ENCODE measurements at regions not wholly inside any gene's neighbourhood (a gene's known extent, or its start where the extent isn't known, plus 50 kb on each side); places are given as distances from the start of the nearest gene placed in this dataset.

GRCh38 chr2:49416252-49416651 is 261.9 kb upstream of the FSHR start:
- no peak overlapping the region for H3K4me3 ChIP-seq (ENCODE audit: low read depth, low read length, poor library complexity, severe bottlenecking)
- H3K27ac ChIP-seq (ENCODE audit: low read depth, low read length, poor library complexity, severe bottlenecking), result no peak overlapping the region
- no peak for TF ChIP-seq CTCF (IDR thresholded peaks at IDR 0.05; ENCODE audit: low read length)
- TF ChIP-seq EZH2 (IDR thresholded peaks at IDR 0.05; ENCODE audit: borderline replicate concordance, low read length), result no peak
- H3F3A ChIP-seq (ENCODE audit: insufficient read depth, low read length), result no peaks in the 10 kb centered on the region
- H3K4me2 ChIP-seq (ENCODE audit: low read length), result no peak overlapping the region
- H3K36me3 ChIP-seq (ENCODE audit: insufficient read depth, low read length), result no peaks in the 10 kb centered on the region
- H4K20me1 ChIP-seq (ENCODE audit: insufficient read depth, low read length), result no peaks in the 10 kb centered on the region
- H3K4me1 ChIP-seq (ENCODE audit: insufficient read depth, low read length, severe bottlenecking), result no peaks in the 10 kb centered on the region
- no peaks in the 10 kb centered on the region for H3K9me2 ChIP-seq (ENCODE audit: low read depth, low read length)
- H3K27me3 ChIP-seq (ENCODE audit: insufficient read depth, low read length), result no peaks in the 10 kb centered on the region
- H3K9me3 ChIP-seq (ENCODE audit: low read length), result no peaks in the 10 kb centered on the region
- H3K79me2 ChIP-seq (ENCODE audit: insufficient read depth, low read length), result no peaks in the 10 kb centered on the region
- H3K9ac ChIP-seq (ENCODE audit: low read length), result no peak overlapping the region
- H2AFZ ChIP-seq (ENCODE audit: low read length), result no peak overlapping the region

GRCh38 chr2:49404108-49404507 is 249.8 kb upstream of the FSHR start:
- no peak for TF ChIP-seq EZH2 (IDR thresholded peaks at IDR 0.05; ENCODE audit: borderline replicate concordance, low read length)
- TF ChIP-seq CTCF (IDR thresholded peaks at IDR 0.05; ENCODE audit: low read length), result no peak
- Histone ChIP-seq H3K9ac (ENCODE audit: low read length) (no peak overlapping the region), H3K4me1 (ENCODE audit: insufficient read depth, low read length, severe bottlenecking) (no peaks in the 10 kb centered on the region), H4K20me1 (ENCODE audit: insufficient read depth, low read length) (no peaks in the 10 kb centered on the region), H3K79me2 (ENCODE audit: insufficient read depth, low read length) (no peaks in the 10 kb centered on the region), H3K4me2 (ENCODE audit: low read length) (no peak overlapping the region), H3K4me3 (ENCODE audit: low read depth, low read length, poor library complexity, severe bottlenecking) (no peak overlapping the region), H3K27me3 (ENCODE audit: insufficient read depth, low read length) (no peaks in the 10 kb centered on the region), H3K9me3 (ENCODE audit: low read length) (no peaks in the 10 kb centered on the region), H3K27ac (ENCODE audit: low read depth, low read length, poor library complexity, severe bottlenecking) (no peak overlapping the region), H3F3A (ENCODE audit: insufficient read depth, low read length) (no peaks in the 10 kb centered on the region), H2AFZ (ENCODE audit: low read length) (no peak overlapping the region), H3K9me2 (ENCODE audit: low read depth, low read length) (no peaks in the 10 kb centered on the region), H3K36me3 (ENCODE audit: insufficient read depth, low read length) (no peaks in the 10 kb centered on the region)

- no peak overlapping the region for H3K9ac ChIP-seq (ENCODE audit: low read length)
- no peaks in the 10 kb centered on the region for H3K9me2 ChIP-seq (ENCODE audit: low read depth, low read length)
- no peaks in the 10 kb centered on the region for H3K27me3 ChIP-seq (ENCODE audit: insufficient read depth, low read length)
- H4K20me1 ChIP-seq (ENCODE audit: insufficient read depth, low read length), result no peaks in the 10 kb centered on the region
- no peaks in the 10 kb centered on the region for H3K79me2 ChIP-seq (ENCODE audit: insufficient read depth, low read length)
- H3K36me3 ChIP-seq (ENCODE audit: insufficient read depth, low read length), result no peaks in the 10 kb centered on the region
- no peak for TF ChIP-seq EZH2 (IDR thresholded peaks at IDR 0.05; ENCODE audit: borderline replicate concordance, low read length)
- H3K9me3 ChIP-seq (ENCODE audit: low read length), result no peaks in the 10 kb centered on the region
- H3K4me3 ChIP-seq (ENCODE audit: low read depth, low read length, poor library complexity, severe bottlenecking), result no peak overlapping the region
- no peak overlapping the region for H3K27ac ChIP-seq (ENCODE audit: low read depth, low read length, poor library complexity, severe bottlenecking)
- H3F3A ChIP-seq (ENCODE audit: insufficient read depth, low read length), result no peaks in the 10 kb centered on the region
- no peak overlapping the region for H3K4me2 ChIP-seq (ENCODE audit: low read length)
- H3K4me1 ChIP-seq (ENCODE audit: insufficient read depth, low read length, severe bottlenecking), result no peaks in the 10 kb centered on the region
- no peak overlapping the region for H2AFZ ChIP-seq (ENCODE audit: low read length)
These were observed 249.3 kb upstream of the FSHR start for GRCh38 chr2:49403637-49404036.

- Histone ChIP-seq H3K79me2 (ENCODE audit: insufficient read depth, low read length) (no peaks in the 10 kb centered on the region), H3K9me2 (ENCODE audit: low read depth, low read length) (no peaks in the 10 kb centered on the region), H3F3A (ENCODE audit: insufficient read depth, low read length) (no peaks in the 10 kb centered on the region), H3K9me3 (ENCODE audit: low read length) (no peaks in the 10 kb centered on the region), H3K4me3 (ENCODE audit: low read depth, low read length, poor library complexity, severe bottlenecking) (no peak overlapping the region), H4K20me1 (ENCODE audit: insufficient read depth, low read length) (no peaks in the 10 kb centered on the region), H3K4me2 (ENCODE audit: low read length) (no peak overlapping the region), H3K4me1 (ENCODE audit: insufficient read depth, low read length, severe bottlenecking) (no peaks in the 10 kb centered on the region), H2AFZ (ENCODE audit: low read length) (no peak overlapping the region), H3K27me3 (ENCODE audit: insufficient read depth, low read length) (no peaks in the 10 kb centered on the region), H3K9ac (ENCODE audit: low read length) (no peak overlapping the region), H3K27ac (ENCODE audit: low read depth, low read length, poor library complexity, severe bottlenecking) (no peak overlapping the region), H3K36me3 (ENCODE audit: insufficient read depth, low read length) (no peaks in the 10 kb centered on the region)
- no peak for TF ChIP-seq CTCF (IDR thresholded peaks at IDR 0.05; ENCODE audit: low read length)
- TF ChIP-seq EZH2 (IDR thresholded peaks at IDR 0.05; ENCODE audit: borderline replicate concordance, low read length), result no peak
These were observed 225.1 kb upstream of the FSHR start for GRCh38 chr2:49379406-49379805.

Data from OCI-LY1 (cell line).